Neural cell (in vitro differentiated cells): ENCODE measurements at regions not wholly inside any gene's neighbourhood (a gene's known extent, or its start where the extent isn't known, plus 50 kb on each side); places are given as distances from the start of the nearest gene placed in this dataset.

Source experiments
- H2AFZ ChIP-seq: fragments of 200-600, 300-800 bp; sonication (generic), shearing (Covaris generic); 2 replicates; pipeline ENCODE4 v1.6.0; 2014; ENCODE audit warnings: low read depth, mild to moderate bottlenecking, antibody characterized with exemption, low read length, moderate library complexity
- H3F3A ChIP-seq: fragments of 200-600 bp; shearing (Covaris generic); 2 replicates; pipeline ENCODE4 v1.6.1; 2016; ENCODE audit warnings: mild to moderate bottlenecking, moderate library complexity, mixed read lengths, antibody characterized with exemption, low read length; ENCODE audit not compliant: insufficient read depth, poor library complexity, severe bottlenecking
- H3K27ac ChIP-seq: fragments of 200-600, 300-800 bp; sonication (generic), shearing (Covaris generic); 2 replicates; pipeline ENCODE4 v1.5.1; 2014; ENCODE audit warnings: mild to moderate bottlenecking, low read length, moderate library complexity
- H3K27me3 ChIP-seq: fragments of 300-800, 200-600 bp; sonication (generic), shearing (Covaris generic); 2 replicates; pipeline ENCODE4 v1.6.0; 2014; ENCODE audit warnings: mild to moderate bottlenecking, low read depth, low read length, moderate library complexity; ENCODE audit not compliant: insufficient read depth
- H3K36me3 ChIP-seq: fragments of 300-800, 200-600 bp; sonication (generic), shearing (Covaris generic); 2 replicates; pipeline ENCODE4 v1.5.1; 2014; ENCODE audit warnings: mild to moderate bottlenecking, antibody characterized with exemption, low read length, moderate library complexity; ENCODE audit not compliant: insufficient read depth
- H3K4me2 ChIP-seq: fragments of 300-800, 200-600 bp; sonication (generic), shearing (Covaris generic); 2 replicates; pipeline ENCODE4 v1.6.0; 2014; ENCODE audit warnings: mild to moderate bottlenecking, low read length
- H3K4me3 ChIP-seq: fragments of 300-800, 200-600 bp; sonication (generic), shearing (Covaris generic); 2 replicates; pipeline ENCODE4 v1.5.1; 2014; ENCODE audit warnings: mild to moderate bottlenecking, low read length, moderate library complexity
- H3K79me2 ChIP-seq: fragments of 200-600 bp; shearing (Covaris generic); replicated peaks from 2 replicates; pipeline ENCODE4 v1.6.0; 2014; ENCODE audit warnings: mild to moderate bottlenecking, low read length, moderate library complexity; ENCODE audit not compliant: insufficient read depth
- H3K9ac ChIP-seq: fragments of 300-800, 200-600 bp; sonication (generic), shearing (Covaris generic); 2 replicates; pipeline ENCODE4 v1.6.1; 2016; ENCODE audit warnings: mild to moderate bottlenecking, low read length, mixed read lengths
- H3K9me2 ChIP-seq: fragments of 200-600 bp; shearing (Covaris generic); 2 replicates; pipeline ENCODE4 v1.6.1; 2016; ENCODE audit warnings: mild to moderate bottlenecking, low read length, mixed read lengths; ENCODE audit not compliant: insufficient read depth
- H3K9me3 ChIP-seq: fragments of 200-600, 300-800 bp; sonication (generic), shearing (Covaris generic); 2 replicates; pipeline ENCODE4 v1.6.1; 2016; ENCODE audit warnings: mild to moderate bottlenecking, mixed run types, low read length, moderate library complexity, mixed read lengths
- H4K20me1 ChIP-seq: fragments of 200-600 bp; shearing (Covaris generic); 2 replicates; pipeline ENCODE4 v1.6.1; 2016; ENCODE audit warnings: mild to moderate bottlenecking, mixed run types; ENCODE audit not compliant: insufficient read depth
- EP300 ChIP-seq: fragments of 450-650 bp; conservative IDR thresholded peaks from 2 replicates; pipeline ENCODE4 v1.6.1; 2014; ENCODE audit warnings: antibody characterized with exemption, mild to moderate bottlenecking, moderate library complexity; ENCODE audit not compliant: poor library complexity, severe bottlenecking
- EZH2 ChIP-seq: fragments of 200-600, 300-800 bp; shearing (Covaris generic), sonication (generic); IDR thresholded peaks from 2 replicates; pipeline ENCODE4 v1.6.1; 2014; ENCODE audit warnings: antibody characterized with exemption, low read length, borderline replicate concordance, mild to moderate bottlenecking; ENCODE audit not compliant: insufficient read depth, poor library complexity, severe bottlenecking
- MXI1 ChIP-seq: fragments of 450-650 bp; conservative IDR thresholded peaks from 2 replicates; pipeline ENCODE4 v1.6.1; 2014; ENCODE audit warnings: antibody characterized with exemption, mild to moderate bottlenecking; ENCODE audit not compliant: poor library complexity, severe bottlenecking
- POLR2AphosphoS5 ChIP-seq: IDR thresholded peaks from 2 replicates; pipeline ENCODE4 v1.6.1; 2012
- RAD21 ChIP-seq: fragments of 450-650 bp; conservative IDR thresholded peaks from 2 replicates; pipeline ENCODE4 v1.6.1; 2014; ENCODE audit warnings: antibody characterized with exemption, mild to moderate bottlenecking, moderate library complexity
- SMC3 ChIP-seq: fragments of 450-650 bp; conservative IDR thresholded peaks from 2 replicates; pipeline ENCODE4 v1.6.1; 2014; ENCODE audit warnings: antibody characterized with exemption, mild to moderate bottlenecking, moderate library complexity; ENCODE audit not compliant: poor library complexity
- TAF1 ChIP-seq: IDR thresholded peaks from 2 replicates; pipeline ENCODE4 v1.6.1; 2012; ENCODE audit warnings: low read depth
- TF ChIP-seq, protein P1 (sequence below): IDR thresholded peaks from 2 replicates; pipeline ENCODE4 v1.6.1; 2012; ENCODE audit warnings: borderline replicate concordance
- TF ChIP-seq, protein P2 (sequence below): fragments of 450-650 bp; IDR thresholded peaks from 2 replicates; pipeline ENCODE4 v1.5.1; 2014; ENCODE audit warnings: antibody characterized with exemption, mild to moderate bottlenecking, moderate library complexity; ENCODE audit not compliant: poor library complexity, severe bottlenecking

DNA sequence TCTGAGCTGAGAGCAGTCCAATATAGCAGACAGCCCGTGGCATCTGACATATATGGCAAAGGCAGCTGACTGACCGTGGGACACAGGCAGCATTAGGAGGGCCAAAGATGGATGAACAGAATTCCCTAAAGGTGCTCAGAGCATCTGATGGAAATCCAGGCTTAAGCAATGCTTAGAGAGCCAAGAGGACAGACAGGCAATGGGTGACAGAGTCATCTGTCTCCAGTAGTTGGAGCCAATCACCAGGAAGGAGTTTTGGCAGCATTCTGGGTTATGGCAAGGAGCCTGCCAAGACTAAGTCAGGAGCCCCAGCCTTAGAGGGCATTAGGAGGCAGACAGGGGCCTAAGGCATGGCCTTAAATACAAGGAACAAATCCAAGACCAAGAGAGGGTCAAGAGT lies 153.3 kb upstream of the USP9X start:
- no peak for TF ChIP-seq RAD21
- TF ChIP-seq MXI1 = no peak
- TF ChIP-seq POLR2AphosphoS5 = no peak
- no peak for TF ChIP-seq SMC3
- TF ChIP-seq, protein P1, sequence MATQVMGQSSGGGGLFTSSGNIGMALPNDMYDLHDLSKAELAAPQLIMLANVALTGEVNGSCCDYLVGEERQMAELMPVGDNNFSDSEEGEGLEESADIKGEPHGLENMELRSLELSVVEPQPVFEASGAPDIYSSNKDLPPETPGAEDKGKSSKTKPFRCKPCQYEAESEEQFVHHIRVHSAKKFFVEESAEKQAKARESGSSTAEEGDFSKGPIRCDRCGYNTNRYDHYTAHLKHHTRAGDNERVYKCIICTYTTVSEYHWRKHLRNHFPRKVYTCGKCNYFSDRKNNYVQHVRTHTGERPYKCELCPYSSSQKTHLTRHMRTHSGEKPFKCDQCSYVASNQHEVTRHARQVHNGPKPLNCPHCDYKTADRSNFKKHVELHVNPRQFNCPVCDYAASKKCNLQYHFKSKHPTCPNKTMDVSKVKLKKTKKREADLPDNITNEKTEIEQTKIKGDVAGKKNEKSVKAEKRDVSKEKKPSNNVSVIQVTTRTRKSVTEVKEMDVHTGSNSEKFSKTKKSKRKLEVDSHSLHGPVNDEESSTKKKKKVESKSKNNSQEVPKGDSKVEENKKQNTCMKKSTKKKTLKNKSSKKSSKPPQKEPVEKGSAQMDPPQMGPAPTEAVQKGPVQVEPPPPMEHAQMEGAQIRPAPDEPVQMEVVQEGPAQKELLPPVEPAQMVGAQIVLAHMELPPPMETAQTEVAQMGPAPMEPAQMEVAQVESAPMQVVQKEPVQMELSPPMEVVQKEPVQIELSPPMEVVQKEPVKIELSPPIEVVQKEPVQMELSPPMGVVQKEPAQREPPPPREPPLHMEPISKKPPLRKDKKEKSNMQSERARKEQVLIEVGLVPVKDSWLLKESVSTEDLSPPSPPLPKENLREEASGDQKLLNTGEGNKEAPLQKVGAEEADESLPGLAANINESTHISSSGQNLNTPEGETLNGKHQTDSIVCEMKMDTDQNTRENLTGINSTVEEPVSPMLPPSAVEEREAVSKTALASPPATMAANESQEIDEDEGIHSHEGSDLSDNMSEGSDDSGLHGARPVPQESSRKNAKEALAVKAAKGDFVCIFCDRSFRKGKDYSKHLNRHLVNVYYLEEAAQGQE = no peak
- TF ChIP-seq, protein P2, sequence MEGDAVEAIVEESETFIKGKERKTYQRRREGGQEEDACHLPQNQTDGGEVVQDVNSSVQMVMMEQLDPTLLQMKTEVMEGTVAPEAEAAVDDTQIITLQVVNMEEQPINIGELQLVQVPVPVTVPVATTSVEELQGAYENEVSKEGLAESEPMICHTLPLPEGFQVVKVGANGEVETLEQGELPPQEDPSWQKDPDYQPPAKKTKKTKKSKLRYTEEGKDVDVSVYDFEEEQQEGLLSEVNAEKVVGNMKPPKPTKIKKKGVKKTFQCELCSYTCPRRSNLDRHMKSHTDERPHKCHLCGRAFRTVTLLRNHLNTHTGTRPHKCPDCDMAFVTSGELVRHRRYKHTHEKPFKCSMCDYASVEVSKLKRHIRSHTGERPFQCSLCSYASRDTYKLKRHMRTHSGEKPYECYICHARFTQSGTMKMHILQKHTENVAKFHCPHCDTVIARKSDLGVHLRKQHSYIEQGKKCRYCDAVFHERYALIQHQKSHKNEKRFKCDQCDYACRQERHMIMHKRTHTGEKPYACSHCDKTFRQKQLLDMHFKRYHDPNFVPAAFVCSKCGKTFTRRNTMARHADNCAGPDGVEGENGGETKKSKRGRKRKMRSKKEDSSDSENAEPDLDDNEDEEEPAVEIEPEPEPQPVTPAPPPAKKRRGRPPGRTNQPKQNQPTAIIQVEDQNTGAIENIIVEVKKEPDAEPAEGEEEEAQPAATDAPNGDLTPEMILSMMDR = no peak
- no peak for TF ChIP-seq EZH2
- no peak for TF ChIP-seq EP300
- TF ChIP-seq TAF1 = no peak
- H4K20me1 ChIP-seq = no peaks in the 10 kb centered on the region
- H3K4me2 ChIP-seq = no peak overlapping the region
- H3K27ac ChIP-seq = no peak overlapping the region
- no peaks in the 10 kb centered on the region for H3K27me3 ChIP-seq
- no peaks in the 10 kb centered on the region for H3K79me2 ChIP-seq
- H3K9me2 ChIP-seq = no peaks in the 10 kb centered on the region
- no peak overlapping the region for H2AFZ ChIP-seq
- no peak overlapping the region for H3K4me3 ChIP-seq
- no peak overlapping the region for H3K9ac ChIP-seq
- H3K9me3 ChIP-seq = no peaks in the 10 kb centered on the region
- H3F3A ChIP-seq = no peaks in the 10 kb centered on the region
- H3K36me3 ChIP-seq = no peaks in the 10 kb centered on the region

DNA sequence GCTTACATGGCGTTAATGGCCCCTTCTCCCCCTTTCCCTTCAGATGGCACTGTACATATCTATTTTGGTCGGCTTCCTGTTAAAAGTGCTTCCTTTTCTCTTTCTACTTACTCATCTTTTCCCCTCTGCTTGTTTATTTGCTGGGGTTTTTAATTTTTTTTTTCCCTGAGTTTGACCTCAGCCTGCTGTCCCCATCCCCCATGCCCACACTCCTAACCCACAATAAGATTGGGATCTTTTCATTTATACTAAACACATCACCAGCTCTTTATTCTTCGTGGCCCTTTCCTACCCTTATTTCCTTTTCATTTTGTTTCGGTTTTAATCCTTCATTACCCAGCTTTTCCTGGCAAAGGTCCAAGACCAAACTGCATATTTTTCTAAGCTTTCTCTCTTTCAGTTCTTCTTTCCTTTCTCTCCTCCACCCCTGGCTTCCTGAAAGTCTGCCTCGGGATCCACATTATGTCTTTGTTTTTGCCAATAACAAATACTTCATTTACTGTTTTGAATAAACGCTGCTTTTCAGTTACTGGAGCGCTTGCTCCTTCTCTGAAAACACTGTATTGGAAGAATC lies 152.0 kb upstream of the USP9X start:
- no peak overlapping the region for H3K4me3 ChIP-seq
- H3K4me2 ChIP-seq = no peak overlapping the region
- no peaks in the 10 kb centered on the region for H4K20me1 ChIP-seq
- H3K36me3 ChIP-seq = no peaks in the 10 kb centered on the region
- H3K9me2 ChIP-seq = no peaks in the 10 kb centered on the region
- no peak overlapping the region for H2AFZ ChIP-seq
- H3K9me3 ChIP-seq = no peaks in the 10 kb centered on the region
- no peaks in the 10 kb centered on the region for H3K27me3 ChIP-seq
- TF ChIP-seq MXI1 = no peak
- TF ChIP-seq, protein P2 = no peak
- no peak for TF ChIP-seq EZH2
- TF ChIP-seq, protein P1 = no peak
- TF ChIP-seq TAF1 = no peak
- TF ChIP-seq SMC3 = no peak
- no peak for TF ChIP-seq EP300
- no peak for TF ChIP-seq RAD21
- TF ChIP-seq POLR2AphosphoS5 = no peak
- no peaks in the 10 kb centered on the region for H3K79me2 ChIP-seq
- no peaks in the 10 kb centered on the region for H3F3A ChIP-seq
- no peak overlapping the region for H3K27ac ChIP-seq
- H3K9ac ChIP-seq = no peak overlapping the region
